Activated CD4-positive, alpha-beta T cell treated with anti-CD3 and anti-CD28 coated beads, Interleukin-2, amount 10 ng/mL, durations not matched to agents 7 days and 5 days (primary cell): ENCODE measurements at regions not wholly inside any gene's neighbourhood (a gene's known extent, or its start where the extent isn't known, plus 50 kb on each side); places are given as distances from the start of the nearest gene placed in this dataset.

Source experiments
- CTCF ChIA-PET: fragments of 350-600 bp; sonication (Branson Sonifier 250); formaldehyde crosslinking; loops from one replicate; lab custom pipeline; 2021; ENCODE audit warnings: antibody characterized with exemption; lab: Charles Lee
- POLR2A ChIA-PET: fragments of 350-600 bp; sonication (Branson Sonifier 250); formaldehyde crosslinking; loops from one replicate; lab custom pipeline; 2021; ENCODE audit warnings: antibody characterized with exemption; lab: Charles Lee
- DNase-seq: peaks from one replicate; pipeline ENCODE4 v3.0.0-alpha.2; 2020
- H3K27ac Mint-ChIP-seq: one replicate; pipeline ENCODE4 v1.8.0; 2021; ENCODE audit warnings: mild to moderate bottlenecking, moderate library complexity, mixed read lengths
- H3K27me3 Mint-ChIP-seq: one replicate; pipeline ENCODE4 v1.8.0; 2021; ENCODE audit warnings: mixed read lengths
- H3K36me3 Mint-ChIP-seq: one replicate; pipeline ENCODE4 v1.8.0; 2021; ENCODE audit warnings: low read depth, mixed read lengths
- H3K4me1 Mint-ChIP-seq: one replicate; pipeline ENCODE4 v1.8.0; 2021; ENCODE audit warnings: mixed read lengths
- H3K4me3 Mint-ChIP-seq: one replicate; pipeline ENCODE4 v1.8.0; 2021; ENCODE audit warnings: mild to moderate bottlenecking, moderate library complexity, mixed read lengths
- H3K9me3 Mint-ChIP-seq: one replicate; pipeline ENCODE4 v1.8.0; 2021; ENCODE audit warnings: mixed read lengths

GRCh38 chr11:43558146-43558545 lies 122.4 kb upstream of the HSD17B12 start:
- H3K4me3 Mint-ChIP-seq: no peak overlapping the region

GRCh38 chr11:43558556-43559127 lies 121.9 kb upstream of the HSD17B12 start:
- no peak for DNase-seq
- no peak overlapping the region for H3K4me3 Mint-ChIP-seq
- ChIA-PET CTCF (interaction anchor here (1.0 to 1.5 kb wide), 2 partner anchors 8 to 48 kb away, joined by 3 to 5 read pairs; no protein-coding TSS in a partner anchor), POLR2A (no interaction called here)
- H3K27me3 Mint-ChIP-seq: peaks cover 58% of the 10 kb centered on the region
- H3K9me3 Mint-ChIP-seq: no peaks in the 10 kb centered on the region
- H3K4me1 Mint-ChIP-seq: peaks cover 3% of the 10 kb centered on the region
- no peak overlapping the region for H3K27ac Mint-ChIP-seq
- H3K36me3 Mint-ChIP-seq: no peaks in the 10 kb centered on the region

More at GRCh38 chr11:43558146-43558545, 122.4 kb upstream of the HSD17B12 start:
- Mint-ChIP-seq H3K27me3 (peaks cover 63% of the 10 kb centered on the region), H3K36me3 (no peaks in the 10 kb centered on the region), H3K27ac (no peak overlapping the region), H3K9me3 (no peaks in the 10 kb centered on the region), H3K4me1 (peaks cover 3% of the 10 kb centered on the region)
- ChIA-PET POLR2A (no interaction called here), CTCF (interaction anchor here (0.7 to 1.5 kb wide), 3 partner anchors 9 to 48 kb away, joined by 3 to 5 read pairs (median 3); no protein-coding TSS in a partner anchor)
- DNase-seq: no peak

- Mint-ChIP-seq H3K4me1 (no peaks in the 10 kb centered on the region), H3K9me3 (no peaks in the 10 kb centered on the region), H3K4me3 (no peak overlapping the region), H3K27me3 (peaks cover 29% of the 10 kb centered on the region), H3K27ac (no peak overlapping the region), H3K36me3 (no peaks in the 10 kb centered on the region)
- no peak for DNase-seq
- ChIA-PET POLR2A (no interaction called here), CTCF (interaction anchor here (0.6 to 1.2 kb wide), 3 partner anchors 13 to 533 kb away, joined by 3 read pairs; partner anchors contain the start of gene EXT2)
Measured at GRCh38 chr11:43561832-43562231, 118.7 kb upstream of the HSD17B12 start.

- Mint-ChIP-seq H3K4me3 (no peak overlapping the region), H3K9me3 (no peaks in the 10 kb centered on the region), H3K27me3 (peaks cover 33% of the 10 kb centered on the region), H3K4me1 (no peaks in the 10 kb centered on the region), H3K27ac (no peak overlapping the region), H3K36me3 (no peaks in the 10 kb centered on the region)
- CTCF ChIA-PET: interaction anchor here (1.1 to 1.7 kb wide), 4 partner anchors 9 to 63 kb away, joined by 4 to 7 read pairs (median 5); no protein-coding TSS in a partner anchor
- no peak for DNase-seq
- POLR2A ChIA-PET: no interaction called here
Measured at GRCh38 chr11:43567396-43567975, 113.1 kb upstream of the HSD17B12 start.

GRCh38 chr11:43573233-43573632 lies 107.3 kb upstream of the HSD17B12 start:
- H3K36me3 Mint-ChIP-seq: no peaks in the 10 kb centered on the region
- DNase-seq: peak; percentile 20
- ChIA-PET CTCF (interaction anchor here (0.9 to 1.3 kb wide), 2 partner anchors 9 to 11 kb away, joined by 3 read pairs; no protein-coding TSS in a partner anchor), POLR2A (no interaction called here)
- peaks cover 82% of the 10 kb centered on the region for H3K27me3 Mint-ChIP-seq
- H3K4me1 Mint-ChIP-seq: peaks cover 18% of the 10 kb centered on the region
- H3K27ac Mint-ChIP-seq: no peak overlapping the region
- H3K4me3 Mint-ChIP-seq: no peak overlapping the region
- H3K9me3 Mint-ChIP-seq: peaks cover 3% of the 10 kb centered on the region

GRCh38 chr11:43573873-43574272 lies 106.7 kb upstream of the HSD17B12 start:
- Mint-ChIP-seq H3K27me3 (peaks cover 86% of the 10 kb centered on the region), H3K27ac (no peak overlapping the region), H3K9me3 (peaks cover 3% of the 10 kb centered on the region), H3K36me3 (no peaks in the 10 kb centered on the region), H3K4me3 (no peak overlapping the region), H3K4me1 (peaks cover 19% of the 10 kb centered on the region)
- POLR2A ChIA-PET: no interaction called here
- DNase-seq: no peak
- CTCF ChIA-PET: interaction anchor here (1.3 to 1.4 kb wide), 2 partner anchors 10 to 12 kb away, joined by 3 read pairs; no protein-coding TSS in a partner anchor

GRCh38 chr11:43574411-43574810 lies 106.1 kb upstream of the HSD17B12 start:
- H3K9me3 Mint-ChIP-seq: peaks cover 3% of the 10 kb centered on the region
- ChIA-PET POLR2A (no interaction called here), CTCF (interaction anchor here (1.4 kb wide), 1 partner anchor 13 kb away, joined by 3 read pairs; no protein-coding TSS in a partner anchor)
- H3K4me1 Mint-ChIP-seq: peaks cover 19% of the 10 kb centered on the region
- no peaks in the 10 kb centered on the region for H3K36me3 Mint-ChIP-seq
- no peak for DNase-seq
- H3K27ac Mint-ChIP-seq: no peak overlapping the region
- no peak overlapping the region for H3K4me3 Mint-ChIP-seq
- peaks cover 88% of the 10 kb centered on the region for H3K27me3 Mint-ChIP-seq

- no peak for DNase-seq
- H3K4me3 Mint-ChIP-seq: no peak overlapping the region
- peak overlapping the region; percentile 31 for H3K27ac Mint-ChIP-seq
- H3K36me3 Mint-ChIP-seq: no peaks in the 10 kb centered on the region
- peaks cover 24% of the 10 kb centered on the region for H3K4me1 Mint-ChIP-seq
- H3K27me3 Mint-ChIP-seq: peaks cover 91% of the 10 kb centered on the region
- ChIA-PET CTCF (interaction anchor here (0.6 to 1.4 kb wide), 2 partner anchors 13 to 28 kb away, joined by 3 to 4 read pairs; no protein-coding TSS in a partner anchor), POLR2A (no interaction called here)
- peaks cover 3% of the 10 kb centered on the region for H3K9me3 Mint-ChIP-seq
Measured at GRCh38 chr11:43574949-43575912, 105.3 kb upstream of the HSD17B12 start.

GRCh38 chr11:43575913-43576310 lies 104.6 kb upstream of the HSD17B12 start:
- H3K27me3 Mint-ChIP-seq: peaks cover 92% of the 10 kb centered on the region
- H3K27ac Mint-ChIP-seq: no peak overlapping the region
- DNase-seq: no peak
- H3K9me3 Mint-ChIP-seq: peaks cover 3% of the 10 kb centered on the region
- peaks cover 30% of the 10 kb centered on the region for H3K4me1 Mint-ChIP-seq
- no peaks in the 10 kb centered on the region for H3K36me3 Mint-ChIP-seq
- ChIA-PET POLR2A (no interaction called here), CTCF (interaction anchor here (0.6 to 1.6 kb wide), 3 partner anchors 9 to 276 kb away, joined by 3 to 7 read pairs (median 4); no protein-coding TSS in a partner anchor)
- no peak overlapping the region for H3K4me3 Mint-ChIP-seq

GRCh38 chr11:43576320-43576802 lies 104.2 kb upstream of the HSD17B12 start:
- Mint-ChIP-seq H3K27ac (no peak overlapping the region), H3K4me3 (no peak overlapping the region), H3K27me3 (peaks cover 90% of the 10 kb centered on the region), H3K4me1 (peaks cover 33% of the 10 kb centered on the region), H3K36me3 (no peaks in the 10 kb centered on the region), H3K9me3 (peaks cover 3% of the 10 kb centered on the region)
- no peak for DNase-seq
- POLR2A ChIA-PET: no interaction called here
- CTCF ChIA-PET: interaction anchor here (1.4 to 1.6 kb wide), 2 partner anchors 9 to 276 kb away, joined by 3 to 7 read pairs; no protein-coding TSS in a partner anchor

GRCh38 chr11:43576803-43577521 lies 103.6 kb upstream of the HSD17B12 start:
- Mint-ChIP-seq H3K27ac (no peak overlapping the region), H3K4me3 (no peak overlapping the region), H3K36me3 (no peaks in the 10 kb centered on the region), H3K27me3 (peaks cover 92% of the 10 kb centered on the region), H3K4me1 (peaks cover 35% of the 10 kb centered on the region), H3K9me3 (peaks cover 3% of the 10 kb centered on the region)
- POLR2A ChIA-PET: no interaction called here
- DNase-seq: peak; percentile 37
- CTCF ChIA-PET: interaction anchor here (0.5 to 1.6 kb wide), 3 partner anchors 10 to 275 kb away, joined by 3 to 7 read pairs (median 3); no protein-coding TSS in a partner anchor
